GM18508 (cell line): ENCODE measurements at regions not wholly inside any gene's neighbourhood (a gene's known extent, or its start where the extent isn't known, plus 50 kb on each side); places are given as distances from the start of the nearest gene placed in this dataset.

Source experiments
- ATAC-seq: cut with Tn5 transposase; IDR thresholded peaks from one replicate; pipeline ENCODE4 v1.9.1; 2021; ENCODE audit warnings: moderate number of reproducible peaks; ENCODE audit not compliant: insufficient read depth, unreplicated experiment

- no peak for ATAC-seq
These were observed 700.8 kb downstream of the TBC1D22A start for GRCh38 chr22:47463220-47463619.

DNA sequence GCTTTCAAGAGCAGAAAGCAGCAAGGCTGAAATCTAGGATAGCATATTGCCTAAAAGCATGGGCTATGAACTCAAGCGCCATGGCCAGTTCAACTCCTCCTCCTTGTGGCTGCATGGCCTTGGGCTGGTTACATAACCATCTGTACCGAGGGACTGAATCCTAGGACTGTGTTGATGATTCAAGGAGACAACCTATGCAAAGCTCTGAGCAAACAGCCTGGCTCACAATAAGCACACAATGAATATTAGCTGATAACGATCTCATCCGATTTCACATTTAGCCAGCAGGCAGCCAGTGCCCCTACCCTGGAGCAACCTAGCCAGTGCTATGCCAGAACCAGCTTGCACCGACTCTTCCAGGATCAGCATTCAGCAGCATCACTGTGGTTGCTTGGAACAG lies 698.4 kb downstream of the TBC1D22A start:
- no peak for ATAC-seq

DNA sequence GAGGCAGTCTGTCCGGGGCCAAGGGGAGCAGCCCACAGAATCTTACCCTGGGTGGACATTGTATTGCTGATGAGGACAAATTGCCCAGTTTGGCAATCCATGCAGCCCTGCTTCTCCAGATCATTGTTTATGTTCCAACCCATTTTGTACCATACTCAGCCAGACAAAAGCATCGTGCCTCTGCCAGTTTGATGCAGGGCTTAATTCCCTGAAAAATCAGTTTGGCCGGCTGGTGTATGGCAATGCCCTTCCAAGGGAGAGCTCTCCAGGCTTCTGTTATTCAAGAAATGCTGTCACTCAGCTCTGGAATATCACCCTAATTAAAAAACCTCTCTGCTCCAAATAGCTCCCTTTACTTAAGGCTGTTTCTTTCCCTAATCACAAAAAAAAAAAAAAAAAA lies 697.7 kb downstream of the TBC1D22A start:
- ATAC-seq: no peak

DNA sequence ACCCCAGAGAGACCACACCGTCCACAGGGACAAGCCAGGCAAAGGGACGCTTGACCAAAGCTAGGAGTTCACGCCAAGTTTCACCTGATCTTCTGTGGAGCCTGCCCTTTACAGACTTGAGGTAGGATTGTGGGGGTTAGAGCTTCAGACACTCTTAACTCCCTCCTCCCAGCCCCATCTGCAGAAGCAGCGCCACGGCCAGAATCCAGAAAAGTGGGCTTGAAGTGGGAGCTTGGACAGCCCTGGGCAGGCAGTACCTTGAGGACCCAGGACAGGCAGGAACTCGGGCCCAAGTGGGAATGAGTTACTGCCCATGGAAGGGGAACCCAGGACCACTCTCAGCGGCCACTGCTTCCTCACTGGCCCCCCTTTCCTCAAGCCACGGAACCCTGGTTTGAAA lies 695.9 kb downstream of the TBC1D22A start:
- ATAC-seq: no peak

DNA sequence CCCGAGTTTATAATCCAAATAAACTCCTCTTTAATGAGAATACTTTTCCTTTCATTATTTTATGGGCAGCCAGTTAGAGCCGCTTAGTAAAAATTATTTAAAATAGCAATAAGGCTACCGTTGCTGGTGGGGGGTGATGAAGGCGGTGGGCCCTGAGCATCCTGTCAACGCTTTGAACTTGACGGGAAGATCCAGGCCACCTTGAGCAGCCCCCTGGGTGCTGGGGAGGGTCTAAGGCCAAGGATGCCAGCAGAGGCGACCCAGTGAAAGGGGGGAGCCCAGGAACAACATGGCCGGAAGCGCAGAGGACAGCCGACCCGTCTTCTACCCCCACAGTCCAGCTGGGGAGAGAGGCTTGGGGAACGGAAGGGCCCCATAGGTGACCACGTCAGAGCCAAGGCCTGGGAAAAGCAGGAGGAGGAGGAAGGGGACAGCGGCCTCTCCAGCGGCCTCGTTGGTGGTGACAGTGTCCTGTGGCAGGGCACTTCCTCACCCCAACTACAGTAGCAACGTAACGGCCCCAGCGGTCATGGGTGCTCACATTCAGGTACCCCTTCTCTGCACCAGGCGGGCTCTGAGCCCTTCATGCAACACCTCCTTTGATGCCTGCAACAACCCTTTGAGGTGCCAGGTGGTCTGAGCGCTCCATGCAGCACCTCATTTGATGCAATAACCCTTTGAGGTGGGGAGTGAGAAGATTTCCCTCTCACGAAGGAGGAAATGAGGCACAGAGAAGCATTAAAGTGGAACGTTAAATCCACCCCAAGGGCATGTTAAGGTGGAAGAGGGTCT lies 695.3 kb downstream of the TBC1D22A start:
- ATAC-seq: no peak

- no peak for ATAC-seq
These were observed 694.6 kb downstream of the TBC1D22A start for GRCh38 chr22:47457021-47457420.

DNA sequence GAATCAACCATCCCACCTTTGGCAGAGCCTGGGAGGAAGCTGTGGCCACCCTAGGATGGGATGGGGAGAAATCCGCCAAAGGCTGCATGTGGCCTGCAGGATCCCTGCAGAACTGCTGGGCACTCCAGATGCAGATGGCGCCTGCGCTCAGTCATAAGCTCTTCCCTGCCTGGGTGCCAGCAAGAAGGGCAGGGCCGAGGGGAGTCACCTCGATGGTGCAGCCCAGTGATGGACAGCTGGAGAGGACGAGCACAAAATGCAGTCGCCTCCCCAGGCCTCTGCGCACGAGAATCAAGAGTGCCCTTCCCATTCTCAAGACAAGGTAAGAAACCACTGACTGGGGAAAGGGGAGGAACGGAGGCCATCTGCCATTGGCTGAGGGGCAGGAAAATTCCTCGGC lies 693.6 kb downstream of the TBC1D22A start:
- no peak for ATAC-seq

GRCh38 chr22:47453049-47453448 lies 690.6 kb downstream of the TBC1D22A start:
- ATAC-seq: no peak

- ATAC-seq: no peak
These were observed 689.7 kb downstream of the TBC1D22A start for GRCh38 chr22:47452184-47452583.

GRCh38 chr22:47450876-47451475 lies 688.5 kb downstream of the TBC1D22A start:
- no peak for ATAC-seq

- no peak for ATAC-seq
These were observed 687.2 kb downstream of the TBC1D22A start for GRCh38 chr22:47449508-47450270.

DNA sequence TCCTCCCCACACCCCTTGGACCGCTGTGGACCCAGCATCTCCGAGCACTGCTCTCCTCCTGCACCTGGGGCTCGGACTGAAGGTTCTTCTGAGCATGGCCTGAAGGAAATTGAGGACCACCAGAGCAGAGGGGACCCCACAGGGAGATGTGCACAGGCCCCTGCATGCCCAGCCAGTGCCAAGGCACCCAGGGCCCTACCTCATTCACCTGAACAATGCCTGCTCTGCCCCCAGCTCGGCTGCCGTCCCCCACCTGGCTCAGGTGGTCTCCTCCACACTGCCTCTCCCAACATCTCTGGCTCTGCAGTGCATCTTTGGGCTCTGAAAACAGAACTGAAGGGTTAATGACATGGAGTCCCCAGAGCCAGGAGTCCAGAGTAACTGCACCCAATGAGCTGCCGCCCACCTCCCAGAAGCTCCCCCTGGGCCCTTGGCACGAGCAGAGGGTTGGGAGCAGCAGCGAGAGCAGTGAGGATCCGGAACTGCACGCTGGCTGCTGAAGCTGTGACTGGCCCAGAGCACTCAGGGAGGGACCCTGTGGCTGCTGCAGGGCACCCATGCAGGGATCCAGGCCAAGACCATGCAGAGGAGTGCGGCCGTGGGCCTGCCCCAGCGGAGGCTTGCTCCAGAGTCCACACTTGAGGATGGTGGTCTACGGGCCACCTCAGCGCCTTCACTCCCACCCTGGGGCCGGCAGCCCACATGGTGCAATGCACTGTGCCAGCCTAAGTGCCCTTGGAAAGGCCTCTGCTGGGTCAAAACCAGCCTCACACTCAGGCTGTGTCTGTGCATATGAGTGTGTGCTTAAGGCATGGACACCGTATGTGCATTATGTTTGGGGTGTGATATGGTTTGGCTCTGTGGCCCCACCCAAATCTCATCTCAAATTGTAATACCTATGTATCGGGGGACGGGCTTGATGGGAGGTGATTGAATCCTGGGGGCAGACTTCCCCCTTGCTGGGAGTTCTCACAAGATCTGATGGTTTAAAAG lies 686.1 kb downstream of the TBC1D22A start:
- ATAC-seq: no peak

DNA sequence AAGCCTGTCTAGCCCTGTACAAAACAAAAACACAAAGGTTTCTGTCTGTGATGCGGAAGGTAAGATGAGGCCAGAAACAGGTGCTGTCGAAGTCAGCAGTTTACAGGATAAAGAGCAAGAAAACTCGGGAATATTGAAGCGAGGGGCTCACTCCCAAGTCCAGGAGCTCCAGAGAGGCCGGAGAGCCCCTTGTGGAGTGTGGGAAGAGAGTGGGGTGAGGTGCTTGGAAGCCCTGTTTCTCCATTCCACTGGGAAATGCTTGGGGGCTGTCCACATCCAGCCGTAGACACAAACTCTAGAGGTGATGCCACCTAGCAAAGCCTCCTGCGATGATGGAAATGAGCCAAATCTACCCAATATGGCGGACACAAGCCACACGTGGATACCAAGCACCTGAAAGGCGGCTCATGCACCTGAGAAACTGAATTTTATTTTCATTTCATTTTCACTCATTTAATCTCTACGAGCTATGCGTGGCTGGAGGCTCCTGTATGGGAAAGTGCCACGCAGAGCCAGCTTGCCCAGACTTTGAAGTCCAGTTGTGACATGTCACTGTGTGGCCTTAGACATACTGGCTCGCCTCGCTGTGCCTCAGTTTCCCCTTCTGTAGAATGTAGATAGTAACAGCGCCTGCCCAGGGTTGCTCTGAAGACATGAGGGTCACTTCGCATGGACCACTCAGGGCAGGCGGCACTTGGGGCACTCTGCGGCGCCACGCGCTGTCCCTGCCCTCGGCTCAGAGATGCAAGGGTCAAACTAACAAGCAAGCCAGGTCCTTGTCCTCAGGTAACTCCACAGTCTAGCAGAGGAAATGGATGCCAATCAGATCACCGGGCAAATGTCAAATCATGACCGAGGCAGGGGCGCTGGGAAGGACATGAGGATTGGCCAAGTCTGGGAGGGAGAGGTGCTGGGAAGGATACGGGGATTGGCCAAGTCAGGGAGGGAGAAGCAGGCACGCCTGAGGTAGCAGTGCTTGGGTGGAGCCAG lies 684.7 kb downstream of the TBC1D22A start:
- no peak for ATAC-seq

DNA sequence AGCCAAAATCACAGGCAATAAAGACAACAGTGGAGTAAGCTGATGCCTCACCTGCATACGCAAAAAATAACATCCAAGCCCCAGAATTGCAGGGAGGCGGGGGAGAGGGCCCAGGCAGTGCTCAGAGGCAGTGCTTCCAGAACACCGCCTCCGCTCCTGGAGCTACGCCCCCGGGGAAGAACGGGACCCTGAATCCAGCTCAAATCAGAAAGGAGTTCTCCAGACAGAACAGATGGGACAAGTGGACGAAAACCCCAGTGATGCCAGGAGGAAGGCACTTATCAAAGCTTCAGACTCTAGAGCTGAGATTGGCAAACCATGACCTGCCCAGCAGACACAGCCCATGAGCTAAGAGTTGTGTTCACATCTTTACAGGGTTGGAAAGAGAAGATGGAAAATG lies 683.9 kb downstream of the TBC1D22A start:
- no peak for ATAC-seq

GRCh38 chr22:47445716-47446290 lies 683.4 kb downstream of the TBC1D22A start:
- no peak for ATAC-seq

DNA sequence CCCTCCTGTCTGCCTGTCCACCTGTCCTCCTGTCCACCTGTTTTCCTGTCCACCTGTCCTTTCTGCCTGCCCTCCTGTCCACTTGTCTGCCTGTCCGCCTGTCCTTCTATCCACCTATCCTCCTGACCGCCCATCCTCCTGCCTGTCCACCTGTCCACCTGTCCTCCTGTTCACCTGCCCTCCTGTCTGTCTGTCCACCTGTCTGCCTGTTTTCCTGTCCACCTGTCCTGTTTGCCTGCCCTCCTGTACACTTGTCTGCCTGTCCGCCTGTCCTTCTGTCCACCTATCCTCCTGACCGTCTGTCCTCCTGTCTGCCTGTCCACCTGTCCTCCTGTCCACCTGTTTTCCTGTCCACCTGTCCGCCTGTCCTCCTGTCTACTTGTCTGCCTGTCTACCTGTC lies 682.8 kb downstream of the TBC1D22A start:
- no peak for ATAC-seq

DNA sequence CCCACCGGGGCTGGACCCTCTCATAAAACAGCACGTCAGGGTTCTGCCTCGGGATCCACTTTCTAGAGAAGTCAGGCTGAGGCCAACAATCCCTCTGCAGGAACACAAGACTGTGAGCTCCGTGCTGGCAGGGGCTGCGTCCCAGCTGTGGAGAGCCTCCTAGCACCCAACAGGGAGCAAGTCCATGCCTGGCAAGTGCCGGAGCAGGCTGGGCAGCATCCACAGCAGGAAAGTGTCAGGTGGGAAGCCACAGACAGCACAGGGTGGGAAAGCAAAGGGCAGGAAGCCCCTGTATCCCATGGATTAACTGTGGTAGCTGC lies 682.3 kb downstream of the TBC1D22A start:
- no peak for ATAC-seq

DNA sequence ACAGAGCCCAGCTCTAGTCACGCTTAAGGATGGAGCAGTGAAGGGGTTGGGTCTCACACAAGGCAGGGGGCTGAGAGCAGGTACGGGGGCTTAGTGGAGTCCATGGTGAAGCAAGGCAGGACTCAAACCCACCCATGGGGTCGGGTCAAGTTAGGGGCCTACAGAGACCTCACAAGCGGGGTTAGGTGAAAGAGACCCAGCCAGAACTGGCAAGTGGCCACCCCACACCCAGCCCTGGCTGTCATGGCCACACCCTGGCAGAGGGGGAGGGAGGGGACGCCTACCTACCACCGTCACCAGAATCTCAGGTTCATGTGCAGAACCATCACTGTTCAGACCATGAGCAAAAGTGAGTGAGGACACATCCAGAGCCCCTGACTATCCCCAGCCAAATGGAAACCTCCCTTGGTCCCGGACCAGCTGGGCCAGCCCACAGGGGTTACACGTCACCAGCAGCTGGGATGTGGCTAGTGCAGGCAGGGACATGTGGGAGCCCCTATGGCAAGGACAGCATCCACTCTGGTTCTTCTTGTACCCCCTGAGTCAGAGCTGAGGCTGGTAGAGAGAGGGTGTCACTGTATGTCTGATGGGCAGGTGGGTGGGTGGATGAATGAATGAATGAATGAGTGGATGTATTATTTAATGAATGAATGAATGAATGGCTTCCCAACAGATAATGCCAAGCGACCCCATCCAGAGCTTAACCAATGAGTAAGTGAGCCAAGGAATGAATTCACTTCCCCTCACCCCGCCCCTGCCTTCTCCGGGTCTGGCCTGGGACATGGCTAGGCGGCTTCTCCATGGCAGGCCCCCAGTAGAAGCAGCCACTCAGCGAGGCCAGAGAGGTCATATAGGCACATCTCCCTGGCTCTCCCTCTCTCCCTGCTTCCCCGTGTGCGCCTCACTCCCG lies 681.6 kb downstream of the TBC1D22A start:
- ATAC-seq: no peak
